Liver (tissue), 8 donors: ENCODE measurements at regions not wholly inside any gene's neighbourhood (a gene's known extent, or its start where the extent isn't known, plus 50 kb on each side); places are given as distances from the start of the nearest gene placed in this dataset.

Experiments
- DNase-seq: peaks from one replicate; pipeline ENCODE4 v3.0.0-alpha.2; 2017; ENCODE audit warnings: low spot score
- H3K27ac ChIP-seq, 2 donors: one replicate each; pipeline ENCODE4 v1.7.0; 2013; ENCODE audit warnings: inconsistent platforms in 2 of 2, low read length in 2 of 2, control low read depth in 1 of 2, low read depth in 1 of 2, mild to moderate bottlenecking in 1 of 2
- H3K27me3 ChIP-seq, 4 donors: one replicate each; pipeline versions ENCODE4 v1.6.1 to v1.7.0; 2013; ENCODE audit warnings: low read length in 3 of 4, inconsistent platforms in 1 of 4, mild to moderate bottlenecking in 1 of 4, moderate library complexity in 1 of 4; ENCODE audit not compliant: control insufficient read depth in 4 of 4, insufficient read depth in 4 of 4
- H3K36me3 ChIP-seq, 4 donors: one replicate each; pipeline versions ENCODE4 v1.6.1 to v1.7.0; 2013; ENCODE audit warnings: low read length in 3 of 4, mild to moderate bottlenecking in 3 of 4, low read depth in 1 of 4, moderate library complexity in 1 of 4; ENCODE audit not compliant: control insufficient read depth in 4 of 4, insufficient read depth in 3 of 4
- H3K4me1 ChIP-seq, 4 donors: one replicate each; pipeline versions ENCODE4 v1.6.1 to v1.7.0; 2013; ENCODE audit warnings: low read length in 3 of 4, mild to moderate bottlenecking in 3 of 4, moderate library complexity in 1 of 4; ENCODE audit not compliant: control insufficient read depth in 4 of 4, insufficient read depth in 4 of 4
- H3K4me3 ChIP-seq, 3 donors: one replicate each; pipeline versions ENCODE4 v1.6.1 to v1.7.0; 2013; ENCODE audit warnings: low read length in 3 of 3, control low read depth in 1 of 3, low read depth in 1 of 3, mild to moderate bottlenecking in 1 of 3
- H3K9ac ChIP-seq, 2 donors: one replicate each; pipeline ENCODE4 v1.7.0; 2013; ENCODE audit warnings: low read length in 2 of 2, mild to moderate bottlenecking in 2 of 2, moderate library complexity in 2 of 2, control low read depth in 1 of 2, low read depth in 1 of 2
- H3K9me3 ChIP-seq, 4 donors: one replicate each; pipeline versions ENCODE4 v1.6.1 to v1.7.0; 2013; ENCODE audit warnings: low read length in 3 of 4; ENCODE audit not compliant: control insufficient read depth in 4 of 4
- ATF3 ChIP-seq: IDR thresholded peaks from 2 replicates; pipeline ENCODE4 v1.6.1; 2016; ENCODE audit warnings: antibody characterized with exemption
- EGR1 ChIP-seq, 2 donors: IDR thresholded peaks; 2 replicates each; pipeline ENCODE4 v1.6.1; 2016 to 2018; ENCODE audit warnings: antibody characterized with exemption in 2 of 2, low read depth in 2 of 2
- FOXA1 ChIP-seq: IDR thresholded peaks from 2 replicates; pipeline ENCODE4 v1.6.1; 2016; ENCODE audit warnings: antibody characterized with exemption
- FOXA2 ChIP-seq: IDR thresholded peaks from 2 replicates; pipeline ENCODE4 v1.6.1; 2016; ENCODE audit warnings: antibody characterized with exemption
- GABPA ChIP-seq, 2 donors: IDR thresholded peaks in 1 of 2; conservative IDR thresholded peaks in 1 of 2; 2 replicates each; pipeline ENCODE4 v1.6.1; 2016; ENCODE audit warnings: antibody characterized with exemption in 2 of 2, mild to moderate bottlenecking in 1 of 2, moderate library complexity in 1 of 2
- HNF4A ChIP-seq, 2 donors: conservative IDR thresholded peaks; 2 replicates each; pipeline ENCODE4 v1.6.1; 2016; ENCODE audit warnings: antibody characterized with exemption in 2 of 2, mild to moderate bottlenecking in 2 of 2
- HNF4G ChIP-seq: IDR thresholded peaks from 2 replicates; pipeline ENCODE4 v1.6.1; 2016; ENCODE audit warnings: antibody characterized with exemption
- JUND ChIP-seq, 2 donors: IDR thresholded peaks; 2 replicates each; pipeline ENCODE4 v1.6.1; 2016; ENCODE audit warnings: antibody characterized with exemption in 2 of 2
- MAX ChIP-seq: IDR thresholded peaks from 2 replicates; pipeline ENCODE4 v1.6.1; 2016; ENCODE audit warnings: antibody characterized with exemption
- NR2F2 ChIP-seq: IDR thresholded peaks from 2 replicates; pipeline ENCODE4 v1.6.1; 2016; ENCODE audit warnings: antibody characterized with exemption
- RAD21 ChIP-seq, 2 donors: IDR thresholded peaks; 2 replicates each; pipeline ENCODE4 v1.6.1; 2016; ENCODE audit warnings: antibody characterized with exemption in 2 of 2, mild to moderate bottlenecking in 2 of 2
- RXRA ChIP-seq, 2 donors: IDR thresholded peaks; 2 replicates each; pipeline ENCODE4 v1.6.1; 2017 to 2018; ENCODE audit warnings: antibody characterized with exemption in 2 of 2, mild to moderate bottlenecking in 1 of 2
- SP1 ChIP-seq: IDR thresholded peaks from 2 replicates; pipeline ENCODE4 v1.6.1; 2018; ENCODE audit warnings: antibody characterized with exemption, mild to moderate bottlenecking
- TAF1 ChIP-seq: conservative IDR thresholded peaks from 2 replicates; pipeline ENCODE4 v1.6.1; 2016; ENCODE audit warnings: antibody characterized with exemption, mild to moderate bottlenecking
- ZBTB33 ChIP-seq: IDR thresholded peaks from 2 replicates; pipeline ENCODE4 v1.6.1; 2016; ENCODE audit warnings: antibody characterized with exemption
- whole genome bisulfite sequencing: extraction: QIAGEN DNeasy Blood & Tissue Kit; methylation state at CpG from one replicate; pipeline ENCODE4 v1.1.7; 2013; 5-methylcytosine and 5-hydroxymethylcytosine counted together
- TF ChIP-seq, protein P1 (sequence below): fragments of 150-350 bp; IDR thresholded peaks from 2 replicates; pipeline ENCODE4 v1.5.1; 2017; ENCODE audit warnings: improper control_type of control experiment, low read depth, low read length; ENCODE audit not compliant: missing input control
- donor health status: healthy.
- donor health status: healthy.
- donor health status: healthy.
- donor health status: healthy.
- donor health status: healthy.

DNA sequence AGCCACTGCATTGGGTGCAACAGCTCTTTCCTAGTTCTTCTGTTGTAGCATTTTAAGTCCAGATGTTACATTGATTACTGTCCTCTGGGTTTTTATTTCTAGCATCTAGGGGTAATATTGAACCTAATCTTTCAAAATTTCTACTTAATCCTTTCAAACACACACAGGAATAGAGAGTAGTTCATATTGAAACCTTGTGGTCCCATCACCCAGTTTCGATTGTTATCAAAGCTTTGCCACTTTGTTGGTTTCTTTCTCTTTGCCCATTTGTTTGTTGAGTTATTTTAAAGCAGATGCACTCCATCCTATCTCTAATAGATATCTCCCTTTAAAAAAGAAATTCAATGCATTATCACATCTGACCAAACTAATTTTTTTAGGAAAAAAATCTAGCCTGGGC, 422.9 kb upstream of the AMELY start:
- 90% methylated on average over 1 of the region's 1 CpG for WGBS

DNA sequence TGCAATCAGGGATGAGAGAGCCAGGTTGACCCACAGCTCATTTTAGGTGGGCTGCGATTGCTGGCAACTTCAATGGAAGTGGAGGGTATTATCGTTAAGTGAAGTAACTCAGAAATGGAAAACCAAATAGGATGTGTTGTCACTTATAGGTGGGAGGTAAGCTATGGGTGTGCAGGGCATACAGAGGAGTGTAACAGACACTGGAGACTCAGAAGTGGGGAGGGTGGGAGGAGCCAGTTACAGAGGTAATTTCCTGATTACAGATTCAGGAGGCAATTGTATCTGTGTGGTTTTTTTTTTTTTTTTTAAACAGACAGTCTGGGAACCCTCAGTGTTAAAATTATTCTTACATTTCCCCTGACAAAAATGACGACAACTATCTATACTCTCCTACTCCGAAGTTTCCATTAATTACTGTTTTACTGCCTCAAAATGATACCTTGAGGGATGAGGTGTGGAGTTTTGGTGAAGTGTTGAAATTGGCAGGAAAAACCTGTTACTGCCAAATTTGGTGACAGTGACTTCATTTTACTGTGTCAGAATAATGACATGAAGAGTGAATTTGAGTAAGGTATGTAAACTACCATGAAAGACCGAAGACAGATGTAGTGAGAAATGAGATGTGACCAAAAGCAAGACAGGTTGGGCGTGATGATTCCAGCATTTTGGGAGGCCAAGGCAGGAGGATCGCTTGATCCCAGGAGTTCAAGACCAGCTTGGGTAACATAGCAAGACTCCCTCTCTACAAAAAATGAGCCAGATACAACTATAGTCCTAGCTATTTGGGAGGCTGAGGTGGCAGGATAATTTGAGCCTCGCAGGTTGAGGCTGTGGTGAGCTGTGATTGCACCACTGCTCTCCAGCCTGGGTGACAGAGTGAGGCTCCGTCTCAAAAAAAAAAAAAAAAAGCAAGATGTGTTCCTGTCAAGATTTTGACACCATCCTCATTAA, 415.0 kb upstream of the AMELY start:
- no peak for TF ChIP-seq HNF4G
- TF ChIP-seq GABPA (IDR thresholded peaks at IDR 0.05 in 1 of 2, conservative IDR thresholded peaks at IDR 0.05 in 1 of 2): no peak

More for the DNA sequence above, 422.9 kb upstream of the AMELY start:
- no peak overlapping the region for H3K9ac ChIP-seq
- H3K27ac ChIP-seq: no peak overlapping the region
- peaks cover 0 to 3% (median 0%) of the 10 kb centered on the region in 4 donors for H3K36me3 ChIP-seq
- no peaks in the 10 kb centered on the region for H3K9me3 ChIP-seq
- no peak for DNase-seq
- no peaks in the 10 kb centered on the region for H3K4me1 ChIP-seq
- H3K27me3 ChIP-seq: no peaks in the 10 kb centered on the region
- TF ChIP-seq MAX (no peak), SP1 (no peak), GABPA (IDR thresholded peaks at IDR 0.05 in 1 of 2, conservative IDR thresholded peaks at IDR 0.05 in 1 of 2) (no peak), FOXA1 (no peak), EGR1 (IDR thresholded peaks at IDR 0.05; ENCODE audit: low read depth in 2 of 2) (no peak), HNF4A (conservative IDR thresholded peaks at IDR 0.05) (no peak), NR2F2 (no peak), ZBTB33 (no peak), TAF1 (no peak), FOXA2 (no peak), ATF3 (no peak), RXRA (IDR thresholded peaks at IDR 0.05) (no peak), JUND (IDR thresholded peaks at IDR 0.05) (no peak), HNF4G (no peak), RAD21 (IDR thresholded peaks at IDR 0.05) (no peak)
- TF ChIP-seq, protein P1, sequence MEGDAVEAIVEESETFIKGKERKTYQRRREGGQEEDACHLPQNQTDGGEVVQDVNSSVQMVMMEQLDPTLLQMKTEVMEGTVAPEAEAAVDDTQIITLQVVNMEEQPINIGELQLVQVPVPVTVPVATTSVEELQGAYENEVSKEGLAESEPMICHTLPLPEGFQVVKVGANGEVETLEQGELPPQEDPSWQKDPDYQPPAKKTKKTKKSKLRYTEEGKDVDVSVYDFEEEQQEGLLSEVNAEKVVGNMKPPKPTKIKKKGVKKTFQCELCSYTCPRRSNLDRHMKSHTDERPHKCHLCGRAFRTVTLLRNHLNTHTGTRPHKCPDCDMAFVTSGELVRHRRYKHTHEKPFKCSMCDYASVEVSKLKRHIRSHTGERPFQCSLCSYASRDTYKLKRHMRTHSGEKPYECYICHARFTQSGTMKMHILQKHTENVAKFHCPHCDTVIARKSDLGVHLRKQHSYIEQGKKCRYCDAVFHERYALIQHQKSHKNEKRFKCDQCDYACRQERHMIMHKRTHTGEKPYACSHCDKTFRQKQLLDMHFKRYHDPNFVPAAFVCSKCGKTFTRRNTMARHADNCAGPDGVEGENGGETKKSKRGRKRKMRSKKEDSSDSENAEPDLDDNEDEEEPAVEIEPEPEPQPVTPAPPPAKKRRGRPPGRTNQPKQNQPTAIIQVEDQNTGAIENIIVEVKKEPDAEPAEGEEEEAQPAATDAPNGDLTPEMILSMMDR: no peak
- H3K4me3 ChIP-seq: no peak overlapping the region

More for the DNA sequence above, 415.0 kb upstream of the AMELY start:
- Histone ChIP-seq H3K36me3 (peaks cover 0 to 2% (median 0%) of the 10 kb centered on the region in 4 donors), H3K9ac (no peak overlapping the region), H3K27me3 (no peaks in the 10 kb centered on the region), H3K9me3 (no peaks in the 10 kb centered on the region), H3K4me3 (no peak overlapping the region), H3K27ac (no peak overlapping the region), H3K4me1 (no peaks in the 10 kb centered on the region)
- DNase-seq: no peak
- WGBS: 90% methylated on average over 9 of the region's 9 CpGs
